CD4-positive, alpha-beta memory T cell (primary cell): ENCODE measurements at regions not wholly inside any gene's neighbourhood (a gene's known extent, or its start where the extent isn't known, plus 50 kb on each side); places are given as distances from the start of the nearest gene placed in this dataset.

ENCODE experiments used
- CTCF ChIA-PET: fragments of 350-600 bp; sonication (Branson Sonifier 250); formaldehyde crosslinking; loops from one replicate; lab custom pipeline; 2021; ENCODE audit warnings: inconsistent platforms; ENCODE audit not compliant: partially characterized antibody; lab: Charles Lee
- POLR2A ChIA-PET: fragments of 350-600 bp; sonication (Branson Sonifier 250); formaldehyde crosslinking; loops from one replicate; lab custom pipeline; 2021; ENCODE audit not compliant: partially characterized antibody; lab: Charles Lee
- DNase-seq, 5 donors: peaks; one replicate each; pipeline versions ENCODE4 v3.0.0 to v3.0.0-alpha.2; 2020 to 2022; ENCODE audit warnings: mixed read lengths in 1 of 5
- H3K27ac ChIP-seq: one replicate; pipeline ENCODE4 v1.7.0; 2013; ENCODE audit warnings: low read depth, low read length
- H3K27me3 ChIP-seq: 2 replicates; pipeline ENCODE4 v1.7.0; 2013; ENCODE audit warnings: mild to moderate bottlenecking, low read length, moderate library complexity; ENCODE audit not compliant: insufficient read depth
- H3K36me3 ChIP-seq: 2 replicates; pipeline ENCODE4 v1.7.0; 2013; ENCODE audit warnings: mild to moderate bottlenecking, low read length, moderate library complexity; ENCODE audit not compliant: insufficient read depth
- H3K4me1 ChIP-seq: 2 replicates; pipeline ENCODE4 v1.7.0; 2013; ENCODE audit warnings: mild to moderate bottlenecking, low read length, moderate library complexity; ENCODE audit not compliant: insufficient read depth
- H3K4me3 ChIP-seq, 2 donors: one replicate each; pipeline ENCODE4 v1.7.0; 2013; ENCODE audit warnings: low read length in 2 of 2, mild to moderate bottlenecking in 1 of 2
- H3K9me3 ChIP-seq, 2 donors: one replicate each; pipeline ENCODE4 v1.7.0; 2013; ENCODE audit warnings: low read length in 2 of 2, control low read depth in 1 of 2; ENCODE audit not compliant: control insufficient read depth in 1 of 2
- H3K27ac Mint-ChIP-seq, 7 donors: one replicate each; pipeline ENCODE4 v1.8.0; 2020 to 2021; ENCODE audit warnings: mixed read lengths in 7 of 7, mild to moderate bottlenecking in 6 of 7, inconsistent platforms in 3 of 7, moderate library complexity in 3 of 7
- H3K27me3 Mint-ChIP-seq, 2 donors: one replicate each; pipeline ENCODE4 v1.8.0; 2020 to 2021; ENCODE audit warnings: mixed read lengths in 2 of 2
- H3K36me3 Mint-ChIP-seq, 2 donors: one replicate each; pipeline ENCODE4 v1.8.0; 2020 to 2021; ENCODE audit warnings: mixed read lengths in 2 of 2, inconsistent platforms in 1 of 2, mild to moderate bottlenecking in 1 of 2
- H3K4me1 Mint-ChIP-seq, 4 donors: one replicate each; pipeline ENCODE4 v1.8.0; 2020 to 2021; ENCODE audit warnings: mixed read lengths in 4 of 4, mild to moderate bottlenecking in 1 of 4
- H3K4me3 Mint-ChIP-seq, 8 donors: one replicate each; pipeline ENCODE4 v1.8.0; 2020 to 2021; ENCODE audit warnings: mixed read lengths in 8 of 8, mild to moderate bottlenecking in 7 of 8, moderate library complexity in 6 of 8, inconsistent platforms in 3 of 8
- H3K9me3 Mint-ChIP-seq, 8 donors: one replicate each; pipeline ENCODE4 v1.8.0; 2020 to 2021; ENCODE audit warnings: mixed read lengths in 8 of 8, mild to moderate bottlenecking in 5 of 8, inconsistent platforms in 3 of 8, moderate library complexity in 1 of 8
- intact Hi-C: fragments of 100-400 bp; cut with micrococcal nuclease; formaldehyde crosslinking; loops from one replicate; pipeline ENCODE4 v1.15.1; 2023

- POLR2A ChIA-PET: no interaction called here
- H3K4me3 Mint-ChIP-seq: no peak overlapping the region
- H3K4me1 Mint-ChIP-seq: no peaks in the 10 kb centered on the region
These were observed 68.2 kb upstream of the KCNJ6 start for GRCh38 chr21:37984416-37984815.

GRCh38 chr21:37986000-37986399 lies 69.7 kb upstream of the KCNJ6 start:
- intact Hi-C loops: no loop called here
- ChIA-PET CTCF (no interaction called here), POLR2A (no interaction called here)
- Mint-ChIP-seq H3K27ac (no peak overlapping the region), H3K9me3 (peaks cover 0 to 2% (median 0%) of the 10 kb centered on the region in 8 donors), H3K4me3 (no peak overlapping the region), H3K36me3 (no peaks in the 10 kb centered on the region), H3K4me1 (no peaks in the 10 kb centered on the region), H3K27me3 (peaks cover 4 to 6% of the 10 kb centered on the region in 2 donors)
- no peak for DNase-seq
- H3K9me3 ChIP-seq: no peaks in the 10 kb centered on the region
- H3K4me1 ChIP-seq: no peaks in the 10 kb centered on the region
- no peaks in the 10 kb centered on the region for H3K36me3 ChIP-seq
- no peak overlapping the region for H3K4me3 ChIP-seq
- no peaks in the 10 kb centered on the region for H3K27me3 ChIP-seq
- H3K27ac ChIP-seq: no peak overlapping the region

More at GRCh38 chr21:37984416-37984815, 68.2 kb upstream of the KCNJ6 start:
- Mint-ChIP-seq H3K27me3 (peaks cover 1 to 6% of the 10 kb centered on the region in 2 donors), H3K36me3 (no peaks in the 10 kb centered on the region), H3K27ac (no peak overlapping the region), H3K9me3 (peaks cover 0 to 2% (median 0%) of the 10 kb centered on the region in 8 donors)
- no peak for DNase-seq
- H3K27me3 ChIP-seq: no peaks in the 10 kb centered on the region
- CTCF ChIA-PET: no interaction called here
- H3K36me3 ChIP-seq: no peaks in the 10 kb centered on the region
- intact Hi-C loops: no loop called here
- no peak overlapping the region for H3K27ac ChIP-seq
- H3K4me3 ChIP-seq: no peak overlapping the region
- H3K4me1 ChIP-seq: no peaks in the 10 kb centered on the region
- no peaks in the 10 kb centered on the region for H3K9me3 ChIP-seq

GRCh38 chr21:37986751-37987399 lies 70.6 kb upstream of the KCNJ6 start:
- POLR2A ChIA-PET: no interaction called here
- CTCF ChIA-PET: no interaction called here
- Histone ChIP-seq H3K4me3 (no peak overlapping the region), H3K27me3 (no peaks in the 10 kb centered on the region), H3K27ac (no peak overlapping the region), H3K4me1 (no peaks in the 10 kb centered on the region), H3K9me3 (no peaks in the 10 kb centered on the region), H3K36me3 (no peaks in the 10 kb centered on the region)
- intact Hi-C loops: no loop called here
- Mint-ChIP-seq H3K27ac (no peak overlapping the region), H3K36me3 (no peaks in the 10 kb centered on the region), H3K4me1 (no peaks in the 10 kb centered on the region), H3K4me3 (no peak overlapping the region), H3K27me3 (peaks cover 6% of the 10 kb centered on the region in 2 donors), H3K9me3 (peaks cover 0 to 7% (median 0%) of the 10 kb centered on the region in 8 donors)
- no peak for DNase-seq

- Mint-ChIP-seq H3K27ac (no peak overlapping the region), H3K4me1 (no peaks in the 10 kb centered on the region), H3K36me3 (no peaks in the 10 kb centered on the region), H3K9me3 (peaks cover 0 to 7% (median 0%) of the 10 kb centered on the region in 8 donors), H3K4me3 (no peak overlapping the region), H3K27me3 (peaks cover 6% of the 10 kb centered on the region in 2 donors)
- H3K9me3 ChIP-seq: no peaks in the 10 kb centered on the region
- H3K4me1 ChIP-seq: no peaks in the 10 kb centered on the region
- intact Hi-C loops: no loop called here
- H3K36me3 ChIP-seq: no peaks in the 10 kb centered on the region
- CTCF ChIA-PET: no interaction called here
- POLR2A ChIA-PET: no interaction called here
- H3K4me3 ChIP-seq: no peak overlapping the region
- no peak for DNase-seq
- no peaks in the 10 kb centered on the region for H3K27me3 ChIP-seq
- no peak overlapping the region for H3K27ac ChIP-seq
These were observed 71.4 kb upstream of the KCNJ6 start for GRCh38 chr21:37987668-37988067.

GRCh38 chr21:37993071-37993470 lies 76.8 kb upstream of the KCNJ6 start:
- ChIA-PET CTCF (no interaction called here), POLR2A (no interaction called here)
- no peak overlapping the region for H3K27ac Mint-ChIP-seq
- H3K36me3 Mint-ChIP-seq: no peaks in the 10 kb centered on the region
- Histone ChIP-seq H3K4me1 (no peaks in the 10 kb centered on the region), H3K27me3 (no peaks in the 10 kb centered on the region), H3K4me3 (no peak overlapping the region), H3K36me3 (no peaks in the 10 kb centered on the region), H3K9me3 (no peaks in the 10 kb centered on the region), H3K27ac (no peak overlapping the region)
- H3K4me3 Mint-ChIP-seq: no peak overlapping the region
- H3K9me3 Mint-ChIP-seq: peaks cover 0 to 10% (median 0%) of the 10 kb centered on the region in 8 donors
- no peak for DNase-seq
- H3K4me1 Mint-ChIP-seq: no peaks in the 10 kb centered on the region
- intact Hi-C loops: no loop called here
- H3K27me3 Mint-ChIP-seq: peaks cover 0 to 7% of the 10 kb centered on the region in 2 donors

GRCh38 chr21:37994211-37994610 lies 78.0 kb upstream of the KCNJ6 start:
- Histone ChIP-seq H3K27ac (no peak overlapping the region), H3K4me3 (no peak overlapping the region), H3K36me3 (no peaks in the 10 kb centered on the region), H3K27me3 (no peaks in the 10 kb centered on the region), H3K4me1 (no peaks in the 10 kb centered on the region), H3K9me3 (no peaks in the 10 kb centered on the region)
- Mint-ChIP-seq H3K4me1 (no peaks in the 10 kb centered on the region), H3K36me3 (no peaks in the 10 kb centered on the region), H3K4me3 (no peak overlapping the region), H3K27ac (no peak overlapping the region), H3K27me3 (peaks cover 0 to 7% of the 10 kb centered on the region in 2 donors), H3K9me3 (peaks cover 0 to 8% (median 0%) of the 10 kb centered on the region in 8 donors)
- intact Hi-C loops: no loop called here
- POLR2A ChIA-PET: no interaction called here
- no peak for DNase-seq
- CTCF ChIA-PET: no interaction called here

- Mint-ChIP-seq H3K27me3 (peaks cover 2% of the 10 kb centered on the region in 2 donors), H3K4me3 (no peak overlapping the region), H3K27ac (no peak overlapping the region), H3K4me1 (no peaks in the 10 kb centered on the region), H3K36me3 (no peaks in the 10 kb centered on the region), H3K9me3 (peaks cover 0 to 7% (median 2%) of the 10 kb centered on the region in 8 donors)
- no peaks in the 10 kb centered on the region for H3K4me1 ChIP-seq
- ChIA-PET POLR2A (no interaction called here), CTCF (no interaction called here)
- H3K36me3 ChIP-seq: no peaks in the 10 kb centered on the region
- DNase-seq: no peak
- intact Hi-C loops: no loop called here
- H3K27me3 ChIP-seq: no peaks in the 10 kb centered on the region
- H3K4me3 ChIP-seq: no peak overlapping the region
- no peak overlapping the region for H3K27ac ChIP-seq
- no peaks in the 10 kb centered on the region for H3K9me3 ChIP-seq
These were observed 96.4 kb upstream of the KCNJ6 start for GRCh38 chr21:38012672-38013071.
